Astrocyte (in vitro differentiated cells and primary cell): ENCODE measurements at regions not wholly inside any gene's neighbourhood (a gene's known extent, or its start where the extent isn't known, plus 50 kb on each side); places are given as distances from the start of the nearest gene placed in this dataset.

ENCODE experiments used
- DNase-seq: peaks from one replicate; pipeline ENCODE4 v3.0.0-alpha.2; 2010; ENCODE audit warnings: low read depth
- FAIRE-seq: peaks from 2 replicates; lab custom pipeline; 2011; peaks lifted over from hg19 to GRCh38; lab: Jason Lieb, UNC
- H2AFZ ChIP-seq: 2 replicates; pipeline ENCODE4 v1.6.0; 2012; ENCODE audit warnings: low read depth, low read length, inconsistent platforms
- H3K27ac ChIP-seq: 2 replicates; pipeline ENCODE4 v1.5.1; 2011; ENCODE audit warnings: low read depth, low read length, inconsistent platforms
- H3K27me3 ChIP-seq: 2 replicates; pipeline ENCODE4 v1.6.0; 2011; ENCODE audit warnings: low read length, inconsistent platforms; ENCODE audit not compliant: insufficient read depth
- H3K36me3 ChIP-seq: 2 replicates; pipeline ENCODE4 v1.5.1; 2011; ENCODE audit warnings: low read length, inconsistent platforms; ENCODE audit not compliant: insufficient read depth
- H3K4me1 ChIP-seq: 2 replicates; pipeline ENCODE4 v1.5.1; 2011; ENCODE audit warnings: low read length, inconsistent platforms; ENCODE audit not compliant: insufficient read depth
- H3K4me2 ChIP-seq: 2 replicates; pipeline ENCODE4 v1.6.0; 2012; ENCODE audit warnings: low read length, inconsistent platforms
- H3K4me3 ChIP-seq: 2 replicates; pipeline ENCODE4 v1.5.1; 2011; ENCODE audit warnings: low read depth, mild to moderate bottlenecking, low read length, inconsistent platforms; ENCODE audit not compliant: insufficient read depth
- H3K79me2 ChIP-seq: 2 replicates; pipeline ENCODE4 v1.6.0; 2012; ENCODE audit warnings: mild to moderate bottlenecking, low read length, inconsistent platforms; ENCODE audit not compliant: insufficient read depth
- H3K9ac ChIP-seq: 2 replicates; pipeline ENCODE4 v1.6.0; 2012; ENCODE audit warnings: mild to moderate bottlenecking, low read length, inconsistent platforms
- H3K9me3 ChIP-seq: 2 replicates; pipeline ENCODE4 v1.5.1; 2012; ENCODE audit warnings: low read depth, mild to moderate bottlenecking, low read length, inconsistent platforms; ENCODE audit not compliant: insufficient read depth
- H4K20me1 ChIP-seq: 2 replicates; pipeline ENCODE4 v1.6.0; 2012; ENCODE audit warnings: low read length, inconsistent platforms; ENCODE audit not compliant: insufficient read depth
- H3K27ac Mint-ChIP-seq: one replicate; pipeline ENCODE4 v1.8.0; 2021; ENCODE audit warnings: mild to moderate bottlenecking, mixed read lengths; ENCODE audit not compliant: unreplicated experiment
- H3K27me3 Mint-ChIP-seq: one replicate; pipeline ENCODE4 v1.8.0; 2021; ENCODE audit warnings: low read depth, mixed read lengths; ENCODE audit not compliant: unreplicated experiment
- H3K36me3 Mint-ChIP-seq: one replicate; pipeline ENCODE4 v1.8.0; 2021; ENCODE audit warnings: low read depth, mixed read lengths; ENCODE audit not compliant: unreplicated experiment
- H3K4me1 Mint-ChIP-seq: one replicate; pipeline ENCODE4 v1.8.0; 2021; ENCODE audit warnings: low read depth, mixed read lengths; ENCODE audit not compliant: unreplicated experiment
- H3K4me3 Mint-ChIP-seq: one replicate; pipeline ENCODE4 v1.8.0; 2021; ENCODE audit warnings: mild to moderate bottlenecking, moderate library complexity, mixed read lengths; ENCODE audit not compliant: unreplicated experiment
- H3K9me3 Mint-ChIP-seq: one replicate; pipeline ENCODE4 v1.8.0; 2021; ENCODE audit warnings: mild to moderate bottlenecking, mixed read lengths; ENCODE audit not compliant: unreplicated experiment
- EZH2 ChIP-seq: IDR thresholded peaks from 2 replicates; pipeline ENCODE4 v1.6.1; 2012; ENCODE audit warnings: mild to moderate bottlenecking, low read length, inconsistent platforms; ENCODE audit not compliant: insufficient read depth
- TF ChIP-seq, protein P1 (sequence below): IDR thresholded peaks from 2 replicates; pipeline ENCODE4 v1.5.1; 2011; ENCODE audit warnings: low read depth, mild to moderate bottlenecking, inconsistent platforms, low read length, moderate library complexity; ENCODE audit not compliant: insufficient read depth

- H3K4me3 ChIP-seq = no peak overlapping the region
- H3K9me3 ChIP-seq = no peaks in the 10 kb centered on the region
- H3K36me3 ChIP-seq = no peaks in the 10 kb centered on the region
- H3K79me2 ChIP-seq = no peaks in the 10 kb centered on the region
- no peak for FAIRE-seq
- H3K9me3 Mint-ChIP-seq = peaks cover 2% of the 10 kb centered on the region
- H3K4me2 ChIP-seq = peak overlapping the region; percentile 61
- no peaks in the 10 kb centered on the region for H3K27me3 ChIP-seq
- peak overlapping the region; percentile 68 for H3K9ac ChIP-seq
- H2AFZ ChIP-seq = no peak overlapping the region
- peaks cover 32% of the 10 kb centered on the region for H3K4me1 Mint-ChIP-seq
- H3K27ac Mint-ChIP-seq = peak overlapping the region; percentile 97
- peaks cover 13% of the 10 kb centered on the region for H3K4me1 ChIP-seq
- H3K36me3 Mint-ChIP-seq = no peaks in the 10 kb centered on the region
- no peaks in the 10 kb centered on the region for H3K27me3 Mint-ChIP-seq
- H3K4me3 Mint-ChIP-seq = no peak overlapping the region
- peak overlapping the region; percentile 93 for H3K27ac ChIP-seq
- TF ChIP-seq EZH2 = no peak
- TF ChIP-seq, protein P1, sequence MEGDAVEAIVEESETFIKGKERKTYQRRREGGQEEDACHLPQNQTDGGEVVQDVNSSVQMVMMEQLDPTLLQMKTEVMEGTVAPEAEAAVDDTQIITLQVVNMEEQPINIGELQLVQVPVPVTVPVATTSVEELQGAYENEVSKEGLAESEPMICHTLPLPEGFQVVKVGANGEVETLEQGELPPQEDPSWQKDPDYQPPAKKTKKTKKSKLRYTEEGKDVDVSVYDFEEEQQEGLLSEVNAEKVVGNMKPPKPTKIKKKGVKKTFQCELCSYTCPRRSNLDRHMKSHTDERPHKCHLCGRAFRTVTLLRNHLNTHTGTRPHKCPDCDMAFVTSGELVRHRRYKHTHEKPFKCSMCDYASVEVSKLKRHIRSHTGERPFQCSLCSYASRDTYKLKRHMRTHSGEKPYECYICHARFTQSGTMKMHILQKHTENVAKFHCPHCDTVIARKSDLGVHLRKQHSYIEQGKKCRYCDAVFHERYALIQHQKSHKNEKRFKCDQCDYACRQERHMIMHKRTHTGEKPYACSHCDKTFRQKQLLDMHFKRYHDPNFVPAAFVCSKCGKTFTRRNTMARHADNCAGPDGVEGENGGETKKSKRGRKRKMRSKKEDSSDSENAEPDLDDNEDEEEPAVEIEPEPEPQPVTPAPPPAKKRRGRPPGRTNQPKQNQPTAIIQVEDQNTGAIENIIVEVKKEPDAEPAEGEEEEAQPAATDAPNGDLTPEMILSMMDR = no peak
- no peaks in the 10 kb centered on the region for H4K20me1 ChIP-seq
- DNase-seq = peak; percentile 45
These were observed 121.8 kb downstream of the INHBA start for GRCh38 chr7:41581041-41581440.

DNA sequence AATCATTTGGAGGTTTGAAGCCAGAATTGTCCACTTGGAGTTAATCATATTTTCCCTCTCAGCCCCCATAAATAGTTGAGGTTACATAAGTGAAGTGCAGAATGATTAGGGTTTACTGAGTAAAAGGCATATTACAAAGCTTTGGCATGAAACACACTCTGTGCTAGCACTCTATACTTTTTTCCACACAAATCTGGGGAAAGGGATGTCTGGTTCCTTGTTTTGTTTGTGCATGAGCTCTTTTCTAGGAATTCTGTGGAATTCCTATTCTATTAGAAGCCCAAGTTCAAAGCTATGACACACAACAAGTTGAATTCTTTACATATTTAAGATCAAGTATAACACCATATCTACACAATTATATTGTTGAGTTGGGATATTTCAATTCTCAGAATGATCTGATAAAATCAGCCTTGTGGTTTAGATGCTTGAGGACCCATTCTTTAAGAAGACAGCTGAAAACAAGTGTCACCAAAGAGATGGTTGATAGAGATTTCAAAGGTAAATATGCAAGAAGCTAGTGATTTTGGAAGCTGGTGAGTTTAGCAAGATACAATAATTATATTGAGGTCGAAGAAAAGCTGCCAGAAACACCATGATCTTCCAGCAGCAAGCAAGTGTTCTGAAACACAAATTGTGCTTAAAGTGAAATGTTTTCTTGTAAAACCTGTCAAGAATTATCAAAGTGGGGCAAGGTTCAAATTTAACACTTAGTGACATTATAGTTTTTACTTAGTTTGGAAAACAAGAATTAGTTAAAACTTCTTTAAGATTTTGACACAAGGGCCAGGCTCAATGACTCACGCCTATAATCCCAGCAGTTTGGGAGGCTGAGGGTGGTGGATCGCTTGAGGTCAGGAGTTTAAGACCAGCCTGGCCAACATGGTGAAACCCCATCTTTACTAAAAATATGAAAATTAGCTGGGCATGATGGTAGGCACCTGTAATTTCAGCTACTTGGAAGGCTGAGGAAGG, 122.6 kb downstream of the INHBA start:
- H2AFZ ChIP-seq = no peak overlapping the region
- DNase-seq (peak; percentile 99), FAIRE-seq (peak; percentile 100)
- peak overlapping the region; percentile 2 for H3K4me3 ChIP-seq
- peak overlapping the region; percentile 93 for H3K27ac ChIP-seq
- H3K4me1 ChIP-seq = peaks cover 13% of the 10 kb centered on the region
- no peaks in the 10 kb centered on the region for H3K36me3 ChIP-seq
- TF ChIP-seq, protein P1 = no peak
- no peak for TF ChIP-seq EZH2
- H4K20me1 ChIP-seq = no peaks in the 10 kb centered on the region
- Mint-ChIP-seq H3K36me3 (no peaks in the 10 kb centered on the region), H3K9me3 (peaks cover 2% of the 10 kb centered on the region), H3K27ac (peak overlapping the region; percentile 97), H3K27me3 (no peaks in the 10 kb centered on the region), H3K4me3 (no peak overlapping the region), H3K4me1 (peaks cover 33% of the 10 kb centered on the region)
- H3K9me3 ChIP-seq = no peaks in the 10 kb centered on the region
- H3K4me2 ChIP-seq = peak overlapping the region; percentile 61
- no peaks in the 10 kb centered on the region for H3K27me3 ChIP-seq
- peak overlapping the region; percentile 68 for H3K9ac ChIP-seq
- no peaks in the 10 kb centered on the region for H3K79me2 ChIP-seq
